WTC11 (cell line): ENCODE measurements at regions not wholly inside any gene's neighbourhood (a gene's known extent, or its start where the extent isn't known, plus 50 kb on each side); places are given as distances from the start of the nearest gene placed in this dataset.

Experiments used
- ATAC-seq: fragments of 200-7000 bp; cut with Tn5 transposase; 2 replicates; pipeline ENCODE4 v1.10.0; 2021; ENCODE audit warnings: mild to moderate bottlenecking, moderate library complexity
- CTCF ChIA-PET: fragments of 300-600 bp; sonication (Branson Sonifier 250); formaldehyde crosslinking; loops from one replicate; lab custom pipeline; 2021; ENCODE audit warnings: antibody characterized with exemption; lab: Charles Lee
- POLR2A ChIA-PET: fragments of 350-600 bp; sonication (Branson Sonifier 250); formaldehyde crosslinking; loops from one replicate; lab custom pipeline; 2021; ENCODE audit warnings: antibody characterized with exemption; lab: Charles Lee
- DNase-seq: peaks from one replicate; pipeline ENCODE4 v3.0.0; 2021; ENCODE audit warnings: low spot score
- H3K27ac Mint-ChIP-seq: 2 replicates; pipeline ENCODE4 v1.8.0; 2021; ENCODE audit warnings: mixed read lengths
- H3K27me3 Mint-ChIP-seq: 2 replicates; pipeline ENCODE4 v1.8.0; 2021; ENCODE audit warnings: low read depth, mild to moderate bottlenecking, moderate library complexity, mixed read lengths
- H3K36me3 Mint-ChIP-seq: 2 replicates; pipeline ENCODE4 v1.8.0; 2021; ENCODE audit warnings: mixed read lengths
- H3K4me1 Mint-ChIP-seq: 2 replicates; pipeline ENCODE4 v1.8.0; 2022; ENCODE audit warnings: mixed read lengths
- H3K4me3 Mint-ChIP-seq: 2 replicates; pipeline ENCODE4 v1.8.0; 2021; ENCODE audit warnings: mild to moderate bottlenecking, moderate library complexity, mixed read lengths
- H3K9me3 Mint-ChIP-seq: 2 replicates; pipeline ENCODE4 v1.8.0; 2021; ENCODE audit warnings: mixed read lengths
- ARID4B ChIP-seq: sonication (generic); formaldehyde crosslinking; IDR thresholded peaks from 2 replicates; pipeline ENCODE4 v1.8.0; 2023; ENCODE audit warnings: missing genetic modification reagents, mild to moderate bottlenecking, borderline replicate concordance
- ATF2 ChIP-seq: sonication (generic); formaldehyde crosslinking; IDR thresholded peaks from 2 replicates; pipeline ENCODE4 v1.8.1; 2022; ENCODE audit warnings: low read depth, missing genetic modification reagents, borderline replicate concordance
- ATF3 ChIP-seq: sonication (generic); formaldehyde crosslinking; conservative IDR thresholded peaks from 2 replicates; pipeline ENCODE4 v1.8.1; 2022; ENCODE audit warnings: mild to moderate bottlenecking, missing genetic modification reagents
- CDX4 ChIP-seq: fragments of 250-450 bp; sonication (Bioruptor Pico); IDR thresholded peaks from 2 replicates; pipeline ENCODE4 v1.9.0; 2021; ENCODE audit warnings: moderate library complexity, mild to moderate bottlenecking, inconsistent platforms, borderline replicate concordance
- E2F5 ChIP-seq: sonication (generic); formaldehyde crosslinking; IDR thresholded peaks from 2 replicates; pipeline ENCODE4 v1.8.1; 2022; ENCODE audit warnings: mild to moderate bottlenecking, moderate library complexity, missing genetic modification reagents
- FOXJ3 ChIP-seq: sonication (generic); formaldehyde crosslinking; IDR thresholded peaks from 2 replicates; pipeline ENCODE4 v1.9.0; 2021; ENCODE audit warnings: missing genetic modification reagents, mild to moderate bottlenecking, borderline replicate concordance
- GTF2I ChIP-seq: fragments of 250-450 bp; sonication (Bioruptor Pico); conservative IDR thresholded peaks from 2 replicates; pipeline ENCODE4 v1.4.0; 2021; ENCODE audit warnings: mild to moderate bottlenecking
- IRF1 ChIP-seq: sonication (generic); formaldehyde crosslinking; IDR thresholded peaks from 2 replicates; pipeline ENCODE4 v1.8.0; 2023; ENCODE audit warnings: missing genetic modification reagents
- NFATC4 ChIP-seq: fragments of 250-450 bp; sonication (Bioruptor Pico); IDR thresholded peaks from 2 replicates; pipeline ENCODE4 v1.9.0; 2021; ENCODE audit warnings: mild to moderate bottlenecking
- NFE2L1 ChIP-seq: sonication (generic); formaldehyde crosslinking; IDR thresholded peaks from 2 replicates; pipeline ENCODE4 v1.8.1; 2023; ENCODE audit warnings: missing genetic modification reagents
- NR2C2 ChIP-seq: sonication (generic); formaldehyde crosslinking; IDR thresholded peaks from 2 replicates; pipeline ENCODE4 v1.8.0; 2022; ENCODE audit warnings: mild to moderate bottlenecking, missing genetic modification reagents
- OVOL2 ChIP-seq: fragments of 250-450 bp; sonication (Bioruptor Pico); IDR thresholded peaks from 2 replicates; pipeline ENCODE4 v1.9.0; 2021; ENCODE audit warnings: mild to moderate bottlenecking, borderline replicate concordance
- PREB ChIP-seq: sonication (generic); formaldehyde crosslinking; IDR thresholded peaks from 2 replicates; pipeline ENCODE4 v1.8.1; 2022; ENCODE audit warnings: mild to moderate bottlenecking, missing genetic modification reagents, moderate library complexity, borderline replicate concordance
- RELA ChIP-seq: sonication (generic); formaldehyde crosslinking; IDR thresholded peaks from 2 replicates; pipeline ENCODE4 v1.8.1; 2022; ENCODE audit warnings: missing genetic modification reagents, mild to moderate bottlenecking, borderline replicate concordance
- TCF7 ChIP-seq: sonication (generic); formaldehyde crosslinking; IDR thresholded peaks from 2 replicates; pipeline ENCODE4 v1.8.0; 2022; ENCODE audit warnings: mild to moderate bottlenecking, low read depth, missing genetic modification reagents, moderate library complexity
- USF1 ChIP-seq: sonication (generic); formaldehyde crosslinking; IDR thresholded peaks from 2 replicates; pipeline ENCODE4 v1.8.0; 2022; ENCODE audit warnings: mild to moderate bottlenecking, missing genetic modification reagents
- ZNF416 ChIP-seq: fragments of 250-450 bp; sonication (Bioruptor Pico); IDR thresholded peaks from 2 replicates; pipeline ENCODE4 v1.9.0; 2021; ENCODE audit warnings: mild to moderate bottlenecking, inconsistent platforms
- ZNF532 ChIP-seq: fragments of 250-450 bp; sonication (Bioruptor Pico); IDR thresholded peaks from 2 replicates; pipeline ENCODE4 v1.9.0; 2021; ENCODE audit warnings: mild to moderate bottlenecking, borderline replicate concordance
- ZNF671 ChIP-seq: fragments of 250-450 bp; sonication (Bioruptor Pico); IDR thresholded peaks from 2 replicates; pipeline ENCODE4 v1.8.0; 2021; ENCODE audit warnings: mild to moderate bottlenecking

GRCh38 chr3:45332901-45333407 is 55.4 kb upstream of the LARS2 start (continued):
- no peak for TF ChIP-seq ZNF532
- TF ChIP-seq ARID4B (CRISPR knock-in tag), result no peak
- no peak for TF ChIP-seq NFATC4
- no peak for TF ChIP-seq TCF7 (CRISPR knock-in tag)

GRCh38 chr3:45333549-45333948 is 54.8 kb upstream of the LARS2 start:
- Mint-ChIP-seq H3K27me3 (no peaks in the 10 kb centered on the region), H3K9me3 (no peaks in the 10 kb centered on the region), H3K4me3 (no peak overlapping the region), H3K36me3 (no peaks in the 10 kb centered on the region), H3K27ac (no peak overlapping the region), H3K4me1 (peaks cover 37% of the 10 kb centered on the region)
- DNase-seq (no peak), ATAC-seq (no peak)
- ChIA-PET CTCF (interaction anchor here (0.9 to 1.9 kb wide), 6 partner anchors 10 to 295 kb away, joined by 3 to 6 read pairs (median 4); partner anchors contain the start of gene TMEM158), POLR2A (no interaction called here)
- TF ChIP-seq GTF2I (CRISPR knock-in tag) (no peak), NFE2L1 (CRISPR knock-in tag) (no peak), USF1 (CRISPR knock-in tag) (no peak), NR2C2 (CRISPR knock-in tag) (no peak), OVOL2 (CRISPR knock-in tag) (no peak), CDX4 (CRISPR knock-in tag) (no peak), RELA (no peak), ZNF671 (CRISPR knock-in tag) (no peak), IRF1 (no peak), PREB (CRISPR knock-in tag) (no peak), E2F5 (CRISPR knock-in tag) (no peak), FOXJ3 (CRISPR knock-in tag) (no peak), ZNF416 (no peak), ATF2 (no peak), ATF3 (CRISPR knock-in tag) (no peak)
